C4-2B (cell line): ENCODE measurements at regions not wholly inside any gene's neighbourhood (a gene's known extent, or its start where the extent isn't known, plus 50 kb on each side); places are given as distances from the start of the nearest gene placed in this dataset.

Experiments used
- ZFX ChIP-seq: fragments of 450-650 bp; IDR thresholded peaks from 2 replicates; pipeline ENCODE4 v1.6.1; 2017
- TF ChIP-seq, protein P1 (sequence below): fragments of 450-650 bp; conservative IDR thresholded peaks from 2 replicates; pipeline ENCODE4 v1.5.1; 2017; ENCODE audit warnings: mild to moderate bottlenecking

DNA sequence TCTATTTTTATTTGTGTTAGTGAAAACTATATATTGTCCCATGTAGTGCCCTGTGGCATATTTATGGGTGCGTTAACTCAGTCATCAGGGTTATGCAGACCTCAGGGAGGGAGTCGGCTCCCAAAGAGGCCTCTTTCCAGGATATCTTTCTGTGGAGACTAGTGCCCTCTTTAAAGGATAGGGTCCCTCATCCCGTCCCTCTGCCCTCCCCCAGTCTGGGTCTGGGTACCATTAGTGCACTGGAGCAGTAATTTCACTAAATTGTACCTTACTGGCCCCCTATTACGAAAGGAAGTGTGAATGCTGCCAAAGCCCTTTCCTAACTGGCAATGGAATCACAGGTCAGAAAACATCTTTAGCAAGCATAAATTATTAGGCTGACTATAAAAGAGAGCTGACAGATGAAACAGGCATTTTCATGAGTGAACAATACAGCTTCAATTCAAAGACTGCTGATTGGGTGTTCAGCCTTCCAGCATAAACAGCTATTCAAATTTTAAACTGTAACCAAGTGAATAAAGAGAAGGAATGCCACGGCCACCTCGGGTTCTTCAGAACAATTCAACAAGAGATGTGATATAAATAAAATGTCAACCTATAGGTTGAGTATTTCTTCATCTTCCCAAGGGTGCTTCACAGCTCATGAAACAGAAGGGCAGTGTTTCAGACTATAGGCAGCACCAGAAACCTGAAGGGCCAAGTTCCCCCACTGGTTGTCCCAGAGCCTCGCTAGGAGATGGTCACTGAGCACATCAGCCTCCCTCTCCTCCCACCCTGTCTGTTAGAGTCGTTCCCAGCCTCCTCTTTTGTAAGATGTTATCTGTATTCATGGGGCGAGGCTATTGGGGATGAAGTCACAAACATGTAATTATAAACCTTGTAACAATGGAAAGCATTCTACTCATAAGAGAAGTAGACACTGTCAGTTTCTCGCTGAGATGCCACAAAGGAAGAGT is 318.7 kb downstream of the TMEM161B start:
- TF ChIP-seq, protein P1, sequence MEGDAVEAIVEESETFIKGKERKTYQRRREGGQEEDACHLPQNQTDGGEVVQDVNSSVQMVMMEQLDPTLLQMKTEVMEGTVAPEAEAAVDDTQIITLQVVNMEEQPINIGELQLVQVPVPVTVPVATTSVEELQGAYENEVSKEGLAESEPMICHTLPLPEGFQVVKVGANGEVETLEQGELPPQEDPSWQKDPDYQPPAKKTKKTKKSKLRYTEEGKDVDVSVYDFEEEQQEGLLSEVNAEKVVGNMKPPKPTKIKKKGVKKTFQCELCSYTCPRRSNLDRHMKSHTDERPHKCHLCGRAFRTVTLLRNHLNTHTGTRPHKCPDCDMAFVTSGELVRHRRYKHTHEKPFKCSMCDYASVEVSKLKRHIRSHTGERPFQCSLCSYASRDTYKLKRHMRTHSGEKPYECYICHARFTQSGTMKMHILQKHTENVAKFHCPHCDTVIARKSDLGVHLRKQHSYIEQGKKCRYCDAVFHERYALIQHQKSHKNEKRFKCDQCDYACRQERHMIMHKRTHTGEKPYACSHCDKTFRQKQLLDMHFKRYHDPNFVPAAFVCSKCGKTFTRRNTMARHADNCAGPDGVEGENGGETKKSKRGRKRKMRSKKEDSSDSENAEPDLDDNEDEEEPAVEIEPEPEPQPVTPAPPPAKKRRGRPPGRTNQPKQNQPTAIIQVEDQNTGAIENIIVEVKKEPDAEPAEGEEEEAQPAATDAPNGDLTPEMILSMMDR = no peak
- TF ChIP-seq ZFX = no peak
